HepG2 (cell line): ENCODE measurements at regions not wholly inside any gene's neighbourhood (a gene's known extent, or its start where the extent isn't known, plus 50 kb on each side); places are given as distances from the start of the nearest gene placed in this dataset.

Source experiments
- ATAC-seq: fragments of 200-7000 bp; cut with Tn5 transposase; 3 replicates; pipeline ENCODE4 v1.9.1; 2020; ENCODE audit warnings: mild to moderate bottlenecking, moderate library complexity
- BruUV-seq: library from RNA; stranded (reverse); fragments of 400-500 nt; replicated peaks from 2 replicates; lab custom pipeline; 2021; lab: Mats Ljungman, UMichigan
- CTCF ChIA-PET: fragments of 300-600 bp; formaldehyde crosslinking; extraction: SDS; loops from one replicate; lab custom pipeline; 2021; ENCODE audit warnings: low total read pairs, inconsistent platforms, low intra/inter-chr PET ratio; lab: Yijun Ruan, JAX
- POLR2A ChIA-PET: fragments of 350-600 bp; sonication (Branson Sonifier 250); formaldehyde crosslinking; loops from one replicate; lab custom pipeline; 2020; ENCODE audit warnings: antibody characterized with exemption, inconsistent platforms; lab: Yijun Ruan, JAX
- DNase-seq: peaks from one replicate; pipeline ENCODE4 v3.0.0-alpha.2; 2015; ENCODE audit warnings: low spot score
- FAIRE-seq: peaks from 3 replicates; lab custom pipeline; 2011; peaks lifted over from hg19 to GRCh38; lab: Jason Lieb, UNC
- H2AFZ ChIP-seq: one replicate; pipeline ENCODE4 v1.6.1; 2011; ENCODE audit warnings: low read length, inconsistent platforms
- H3K27ac ChIP-seq: fragments of 300-600 bp; 3 replicates; pipeline ENCODE4 v1.8.0; 2011; ENCODE audit warnings: mixed run types, mild to moderate bottlenecking, mixed read lengths, low read length, inconsistent platforms; ENCODE audit not compliant: insufficient read depth; ENCODE audit errors: extremely low read length
- H3K27me3 ChIP-seq, 2 experiments: fragments of 200-600 bp in 1 of 2; 2 replicates in 1 of 2; 3 replicates in 1 of 2; pipeline versions ENCODE4 v1.6.0 to v1.8.0; 2011; ENCODE audit warnings: low read length in 2 of 2, mild to moderate bottlenecking in 2 of 2, moderate library complexity in 2 of 2, inconsistent platforms in 1 of 2; ENCODE audit not compliant: insufficient read depth in 2 of 2, control insufficient read depth in 1 of 2
- H3K36me3 ChIP-seq, 2 experiments: fragments of 200-600 bp in 1 of 2; replicated peaks in 1 of 2; 2 replicates in 1 of 2; 3 replicates in 1 of 2; pipeline versions ENCODE4 v1.5.1 to v1.8.0; 2011; ENCODE audit warnings: low read length in 2 of 2, inconsistent platforms in 1 of 2; ENCODE audit not compliant: insufficient read depth in 2 of 2, control insufficient read depth in 1 of 2
- H3K4me1 ChIP-seq: 2 replicates; pipeline ENCODE4 v1.5.1; 2012; ENCODE audit warnings: low read length, inconsistent platforms; ENCODE audit not compliant: insufficient read depth
- H3K4me2 ChIP-seq: 2 replicates; pipeline ENCODE4 v1.6.0; 2011; ENCODE audit warnings: low read depth, low read length, inconsistent platforms
- H3K4me3 ChIP-seq, 3 experiments: fragments of 200-600 bp in 1 of 3; sonication (generic), shearing (Covaris generic) in 1 of 3; replicated peaks in 1 of 3; 2 replicates each; pipeline ENCODE4 v1.5.1; 2011 to 2016; ENCODE audit warnings: low read length in 3 of 3, inconsistent platforms in 2 of 3, low read depth in 2 of 3, mild to moderate bottlenecking in 2 of 3, control low read depth in 1 of 3, mixed read lengths in 1 of 3; ENCODE audit not compliant: insufficient read depth in 1 of 3
- H3K79me2 ChIP-seq: one replicate; pipeline ENCODE4 v1.6.1; 2011; ENCODE audit warnings: low read length, inconsistent platforms; ENCODE audit not compliant: insufficient read depth
- H3K9ac ChIP-seq: 2 replicates; pipeline ENCODE4 v1.6.0; 2011; ENCODE audit warnings: mild to moderate bottlenecking, low read depth, low read length, inconsistent platforms; ENCODE audit not compliant: insufficient read depth
- H3K9me3 ChIP-seq: 2 replicates; pipeline ENCODE4 v1.5.1; 2012; ENCODE audit warnings: mild to moderate bottlenecking, low read length
- H4K20me1 ChIP-seq: 2 replicates; pipeline ENCODE4 v1.6.0; 2011; ENCODE audit warnings: inconsistent platforms, mild to moderate bottlenecking, low read length, moderate library complexity; ENCODE audit not compliant: insufficient read depth
- ARID5B ChIP-seq: IDR thresholded peaks from 2 replicates; pipeline ENCODE4 v1.4.0; 2020; ENCODE audit warnings: mild to moderate bottlenecking, missing genetic modification reagents
- FOXK1 ChIP-seq: sonication (generic); formaldehyde crosslinking; IDR thresholded peaks from 2 replicates; pipeline ENCODE4 v1.4.0; 2020; ENCODE audit warnings: low read depth, missing genetic modification reagents, borderline replicate concordance
- IKZF4 ChIP-seq: sonication (generic); formaldehyde crosslinking; IDR thresholded peaks from 2 replicates; pipeline ENCODE4 v1.5.1; 2020; ENCODE audit warnings: borderline replicate concordance, mild to moderate bottlenecking, low read depth, missing genetic modification reagents; ENCODE audit errors: not compliant biosample characterization
- IRX3 ChIP-seq: sonication (generic); formaldehyde crosslinking; IDR thresholded peaks from 2 replicates; pipeline ENCODE4 v1.8.1; 2023; ENCODE audit warnings: mild to moderate bottlenecking, low read depth, missing genetic modification reagents, borderline replicate concordance
- MIXL1 ChIP-seq: IDR thresholded peaks from 2 replicates; pipeline ENCODE4 v1.6.1; 2016
- NFATC3 ChIP-seq: sonication (generic); formaldehyde crosslinking; IDR thresholded peaks from 2 replicates; pipeline ENCODE4 v1.5.1; 2020; ENCODE audit warnings: mild to moderate bottlenecking, missing genetic modification reagents
- SALL2 ChIP-seq: sonication (generic); formaldehyde crosslinking; IDR thresholded peaks from 2 replicates; pipeline ENCODE4 v1.8.1; 2023; ENCODE audit warnings: mild to moderate bottlenecking, missing genetic modification reagents, inconsistent platforms
- ZEB1 ChIP-seq: IDR thresholded peaks from 2 replicates; pipeline ENCODE4 v1.6.1; 2012; ENCODE audit warnings: mild to moderate bottlenecking, low read depth, inconsistent platforms; ENCODE audit not compliant: insufficient replicate concordance
- ZNF225 ChIP-seq: sonication (generic); formaldehyde crosslinking; IDR thresholded peaks from 2 replicates; pipeline ENCODE4 v1.4.0; 2020; ENCODE audit warnings: mild to moderate bottlenecking, missing genetic modification reagents
- ZNF484 ChIP-seq: sonication (generic); formaldehyde crosslinking; IDR thresholded peaks from 2 replicates; pipeline ENCODE4 v1.5.1; 2020; ENCODE audit warnings: mild to moderate bottlenecking, low read depth, missing genetic modification reagents, borderline replicate concordance
- ZNF503 ChIP-seq: sonication (generic); formaldehyde crosslinking; IDR thresholded peaks from 2 replicates; pipeline ENCODE4 v1.4.0; 2020; ENCODE audit warnings: missing genetic modification reagents
- ZNF530 ChIP-seq: sonication (generic); formaldehyde crosslinking; IDR thresholded peaks from 2 replicates; pipeline ENCODE4 v1.5.0; 2020; ENCODE audit warnings: low read depth, mild to moderate bottlenecking, missing genetic modification reagents
- ZNF569 ChIP-seq: sonication (generic); formaldehyde crosslinking; IDR thresholded peaks from 2 replicates; pipeline ENCODE4 v1.5.0; 2020; ENCODE audit warnings: mild to moderate bottlenecking, missing genetic modification reagents, moderate library complexity, borderline replicate concordance
- ZNF703 ChIP-seq: sonication (generic); formaldehyde crosslinking; IDR thresholded peaks from 2 replicates; pipeline ENCODE4 v1.5.1; 2020; ENCODE audit warnings: missing genetic modification reagents, mild to moderate bottlenecking, moderate library complexity, borderline replicate concordance
- ZNF781 ChIP-seq: sonication (generic); formaldehyde crosslinking; IDR thresholded peaks from 2 replicates; pipeline ENCODE4 v1.5.1; 2020; ENCODE audit warnings: borderline replicate concordance, mild to moderate bottlenecking, missing genetic modification reagents; ENCODE audit errors: not compliant biosample characterization
- WGBS: methylation state at CpG from one replicate; pipeline ENCODE4 v1.1.6; 2017; ENCODE audit warnings: low lambda C conversion rate; 5-methylcytosine and 5-hydroxymethylcytosine counted together
- in situ Hi-C: cut with HindIII; loops from 2 replicates; pipeline ENCODE4 v1.10.0; 2017; ENCODE audit warnings: low pct_unique_long_range_greater_than_20kb; ENCODE audit not compliant: extremely low pct_ligation_motif_present
- intact Hi-C: fragments of 100-400 bp; cut with micrococcal nuclease; formaldehyde crosslinking; loops from one replicate; pipeline ENCODE4 v1.10.0; 2022; ENCODE audit not compliant: unreplicated experiment

- TF ChIP-seq FOXK1 (CRISPR knock-in tag): no peak
- TF ChIP-seq ARID5B: no peak
- no peak for TF ChIP-seq ZNF225 (CRISPR knock-in tag)
- TF ChIP-seq IKZF4 (CRISPR knock-in tag): no peak
- TF ChIP-seq, all 625 proteins: peak for 0
Measured at GRCh38 chr10:43980313-43980712, 331.6 kb upstream of the ZNF32 start (continued).

GRCh38 chr10:43979551-43979950, 330.9 kb upstream of the ZNF32 start:
- no peaks in the 10 kb centered on the region for H3K36me3 ChIP-seq
- DNase-seq (no peak), FAIRE-seq (no peak), ATAC-seq (no peak)
- H3K27me3 ChIP-seq: no peaks in the 10 kb centered on the region; a peak in 1 of 5 replicates
- no peaks in the 10 kb centered on the region for H4K20me1 ChIP-seq
- ChIA-PET CTCF (no interaction called here), POLR2A (no interaction called here)
- no peaks in the 10 kb centered on the region for H3K79me2 ChIP-seq
- H3K4me3 ChIP-seq: no peak overlapping the region
- H2AFZ ChIP-seq: no peak overlapping the region
- no TSS peak for BruUV-seq
- H3K9ac ChIP-seq: no peak overlapping the region
- H3K9me3 ChIP-seq: no peaks in the 10 kb centered on the region
- intact Hi-C loops: no loop called here
- no peak overlapping the region for H3K4me2 ChIP-seq
- H3K4me1 ChIP-seq: no peaks in the 10 kb centered on the region
- TF ChIP-seq MIXL1 (CRISPR knock-in tag): no peak
- TF ChIP-seq NFATC3 (CRISPR knock-in tag): no peak
- TF ChIP-seq ZNF781 (CRISPR knock-in tag): no peak
- no peak for TF ChIP-seq ZNF530 (CRISPR knock-in tag)
- no peak for TF ChIP-seq ZNF569
- TF ChIP-seq ZNF703: no peak
- TF ChIP-seq SALL2 (CRISPR knock-in tag): no peak
- TF ChIP-seq ZEB1: no peak
- TF ChIP-seq ZNF503 (CRISPR knock-in tag): no peak
- no peak for TF ChIP-seq ZNF484 (CRISPR knock-in tag)
- TF ChIP-seq IRX3 (CRISPR knock-in tag): no peak
- in situ Hi-C loops: no loop called here
- H3K27ac ChIP-seq: no peak overlapping the region
- WGBS: 25% methylated on average over 3 of the region's 3 CpGs
